GM23248 (cell line): ENCODE measurements at regions not wholly inside any gene's neighbourhood (a gene's known extent, or its start where the extent isn't known, plus 50 kb on each side); places are given as distances from the start of the nearest gene placed in this dataset.

Experiments used
- EZH2 ChIP-seq: fragments of 200-600 bp; sonication (generic); IDR thresholded peaks from 2 replicates; pipeline ENCODE4 v1.6.1; 2018; ENCODE audit warnings: antibody characterized with exemption, mild to moderate bottlenecking; ENCODE audit not compliant: insufficient read depth, poor library complexity, severe bottlenecking
- EZH2phosphoT487 ChIP-seq: fragments of 200-600 bp; sonication (generic); IDR thresholded peaks from 2 replicates; pipeline ENCODE4 v1.6.1; 2018; ENCODE audit warnings: antibody characterized with exemption, moderate library complexity, mild to moderate bottlenecking, low read depth; ENCODE audit not compliant: insufficient read depth

DNA sequence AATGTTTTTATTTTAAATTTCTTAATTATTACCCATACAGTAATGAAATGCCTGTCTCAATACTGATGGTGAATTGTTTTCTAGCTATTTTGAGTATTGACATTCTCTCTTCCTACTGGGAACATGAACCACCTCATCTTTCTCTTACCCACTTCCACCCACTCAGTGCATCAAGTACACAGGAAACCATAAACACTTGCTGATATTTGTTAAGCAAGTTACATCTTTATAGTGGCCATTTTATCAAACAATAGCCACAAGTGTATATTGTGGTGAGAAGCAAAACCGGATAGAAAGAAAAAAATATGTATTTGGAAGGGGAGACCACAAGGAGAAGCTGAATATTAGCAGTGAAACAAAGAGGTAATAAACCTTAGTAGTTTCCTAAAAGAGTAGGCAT is 368.1 kb upstream of the HNRNPA3 start:
- TF ChIP-seq EZH2 (no peak), EZH2phosphoT487 (no peak)
